Osteocyte (in vitro differentiated cells): ENCODE measurements at regions not wholly inside any gene's neighbourhood (a gene's known extent, or its start where the extent isn't known, plus 50 kb on each side); places are given as distances from the start of the nearest gene placed in this dataset.

Source experiments
- DNase-seq: peaks from one replicate; pipeline ENCODE4 v3.0.0; 2021; ENCODE audit warnings: mixed read lengths; ENCODE audit not compliant: unreplicated experiment; ENCODE audit errors: extremely low spot score
- H3K27ac Mint-ChIP-seq: one replicate; pipeline ENCODE4 v1.8.0; 2021; ENCODE audit warnings: mild to moderate bottlenecking, mixed read lengths; ENCODE audit not compliant: unreplicated experiment
- H3K27me3 Mint-ChIP-seq: one replicate; pipeline ENCODE4 v1.8.0; 2021; ENCODE audit warnings: mixed read lengths; ENCODE audit not compliant: unreplicated experiment
- H3K36me3 Mint-ChIP-seq: one replicate; pipeline ENCODE4 v1.8.0; 2021; ENCODE audit warnings: mixed read lengths; ENCODE audit not compliant: unreplicated experiment
- H3K4me1 Mint-ChIP-seq: one replicate; pipeline ENCODE4 v1.8.0; 2021; ENCODE audit warnings: mixed read lengths; ENCODE audit not compliant: unreplicated experiment
- H3K4me3 Mint-ChIP-seq: one replicate; pipeline ENCODE4 v1.8.0; 2021; ENCODE audit warnings: mild to moderate bottlenecking, moderate library complexity, mixed read lengths; ENCODE audit not compliant: unreplicated experiment
- H3K9me3 Mint-ChIP-seq: one replicate; pipeline ENCODE4 v1.8.0; 2021; ENCODE audit warnings: mixed read lengths; ENCODE audit not compliant: unreplicated experiment
- CTCF ChIP-seq: fragments of 200-600 bp; sonication (generic); IDR thresholded peaks from 2 replicates; pipeline ENCODE4 v1.5.0; 2021; ENCODE audit warnings: antibody characterized with exemption, mild to moderate bottlenecking, moderate library complexity

- Mint-ChIP-seq H3K4me3 (no peak overlapping the region), H3K36me3 (no peaks in the 10 kb centered on the region), H3K27me3 (peaks cover 37% of the 10 kb centered on the region), H3K4me1 (peaks cover 14% of the 10 kb centered on the region), H3K9me3 (no peaks in the 10 kb centered on the region), H3K27ac (no peak overlapping the region)
- TF ChIP-seq CTCF: no peak
- DNase-seq: no peak
These were observed 56.9 kb upstream of the INTU start for GRCh38 chr4:127575888-127576287.

- no peak for TF ChIP-seq CTCF
- Mint-ChIP-seq H3K9me3 (no peaks in the 10 kb centered on the region), H3K36me3 (no peaks in the 10 kb centered on the region), H3K4me3 (no peak overlapping the region), H3K4me1 (peaks cover 14% of the 10 kb centered on the region), H3K27me3 (peaks cover 20% of the 10 kb centered on the region), H3K27ac (no peak overlapping the region)
- DNase-seq: no peak
These were observed 54.3 kb upstream of the INTU start for GRCh38 chr4:127578491-127578890.

- H3K9me3 Mint-ChIP-seq: no peaks in the 10 kb centered on the region
These were observed 53.8 kb upstream of the INTU start for GRCh38 chr4:127578967-127579366.

GRCh38 chr4:127579821-127580220 is 52.9 kb upstream of the INTU start:
- no peaks in the 10 kb centered on the region for H3K9me3 Mint-ChIP-seq
- TF ChIP-seq CTCF: no peak
- H3K36me3 Mint-ChIP-seq: no peaks in the 10 kb centered on the region
- peaks cover 23% of the 10 kb centered on the region for H3K27me3 Mint-ChIP-seq
- no peak overlapping the region for H3K4me3 Mint-ChIP-seq
- H3K4me1 Mint-ChIP-seq: peaks cover 14% of the 10 kb centered on the region
- no peak overlapping the region for H3K27ac Mint-ChIP-seq
- DNase-seq: no peak

More at GRCh38 chr4:127578967-127579366, 53.8 kb upstream of the INTU start:
- no peak for TF ChIP-seq CTCF
- Mint-ChIP-seq H3K4me1 (peaks cover 14% of the 10 kb centered on the region), H3K36me3 (no peaks in the 10 kb centered on the region), H3K4me3 (no peak overlapping the region), H3K27ac (no peak overlapping the region), H3K27me3 (peaks cover 20% of the 10 kb centered on the region)
- DNase-seq: no peak

GRCh38 chr4:127580300-127580699 is 52.5 kb upstream of the INTU start:
- H3K9me3 Mint-ChIP-seq: no peaks in the 10 kb centered on the region
- TF ChIP-seq CTCF: no peak
- no peak overlapping the region for H3K4me3 Mint-ChIP-seq
- DNase-seq: no peak
- no peak overlapping the region for H3K27ac Mint-ChIP-seq
- peaks cover 22% of the 10 kb centered on the region for H3K27me3 Mint-ChIP-seq
- peaks cover 14% of the 10 kb centered on the region for H3K4me1 Mint-ChIP-seq
- no peaks in the 10 kb centered on the region for H3K36me3 Mint-ChIP-seq
